COLO668 (cell line): ENCODE measurements at regions not wholly inside any gene's neighbourhood (a gene's known extent, or its start where the extent isn't known, plus 50 kb on each side); places are given as distances from the start of the nearest gene placed in this dataset.

Source experiments
- DNase-seq: peaks from one replicate; lab custom pipeline; 2025; ENCODE audit not compliant: unreplicated experiment; lab: John Stamatoyannopoulos, UW

- DNase-seq, result no peak
Observed at GRCh38 chr5:85168474-85168873, 783.8 kb upstream of the EDIL3 start.

- no peak for DNase-seq
Observed at GRCh38 chr5:85170183-85170582, 785.5 kb upstream of the EDIL3 start.

GRCh38 chr5:85173469-85173868 is 788.8 kb upstream of the EDIL3 start:
- no peak for DNase-seq

GRCh38 chr5:85182344-85182743 is 797.7 kb upstream of the EDIL3 start:
- no peak for DNase-seq

GRCh38 chr5:85204289-85204688 is 819.6 kb upstream of the EDIL3 start:
- DNase-seq, result no peak

DNA sequence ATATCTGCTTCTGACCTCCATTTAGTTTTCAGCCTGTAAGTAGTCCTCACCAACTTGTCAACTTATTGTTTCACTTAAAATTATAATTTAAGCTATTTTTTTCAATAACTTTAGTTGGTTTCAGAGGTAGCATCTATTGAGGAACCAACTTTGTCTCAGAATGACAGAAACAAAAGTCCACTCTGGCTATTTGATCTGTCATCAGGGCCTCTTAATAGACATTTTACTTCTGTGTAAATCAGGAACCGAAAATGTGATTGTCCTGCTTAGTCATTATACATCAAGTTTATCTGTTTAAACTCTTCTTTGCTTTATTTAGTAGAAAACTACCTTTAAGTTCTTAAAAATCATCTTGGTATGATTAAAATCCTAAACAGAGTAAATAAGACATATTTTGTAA is 820.8 kb upstream of the EDIL3 start:
- no peak for DNase-seq

- no peak for DNase-seq
Observed at GRCh38 chr5:85225388-85225787, 840.7 kb upstream of the EDIL3 start.

DNA sequence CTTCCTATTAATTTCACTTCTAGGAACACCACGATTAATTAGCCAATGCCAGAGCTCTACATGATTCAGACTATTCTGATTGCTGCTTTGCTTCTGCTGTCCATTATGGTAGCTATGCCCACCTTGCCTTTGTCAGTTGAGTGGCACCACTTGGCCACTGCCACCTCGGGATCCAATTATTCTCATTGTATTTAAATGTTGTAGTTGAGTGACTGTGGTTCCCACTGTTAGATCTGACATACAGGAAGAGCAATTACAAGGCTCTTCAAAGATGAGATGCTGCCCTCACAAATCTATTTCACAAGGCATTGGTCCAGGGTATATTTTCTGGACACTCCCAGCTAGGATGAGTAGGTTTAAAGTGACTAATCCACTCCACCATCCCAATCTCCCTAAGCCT is 864.5 kb upstream of the EDIL3 start:
- no peak for DNase-seq

DNA sequence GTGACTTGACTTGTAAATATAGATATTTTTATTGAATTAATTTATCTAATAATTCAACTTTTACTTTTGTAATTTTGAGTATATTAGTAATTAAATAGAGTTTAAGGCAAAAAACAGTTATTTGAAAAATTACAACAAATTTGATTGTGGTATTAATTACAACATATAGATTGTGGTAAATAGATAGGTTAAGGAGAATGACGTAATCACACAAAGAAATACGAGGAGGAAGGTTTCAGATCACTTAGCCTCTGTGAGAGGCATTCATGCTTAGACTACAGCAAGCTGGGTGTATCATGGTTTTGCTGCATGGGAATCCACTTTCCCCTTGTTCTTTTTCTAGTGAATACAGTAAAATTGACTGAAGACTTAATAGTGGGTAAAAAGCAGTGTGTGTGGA is 878.4 kb upstream of the EDIL3 start:
- no peak for DNase-seq

GRCh38 chr5:85266692-85267091 is 882.0 kb upstream of the EDIL3 start:
- no peak for DNase-seq

DNA sequence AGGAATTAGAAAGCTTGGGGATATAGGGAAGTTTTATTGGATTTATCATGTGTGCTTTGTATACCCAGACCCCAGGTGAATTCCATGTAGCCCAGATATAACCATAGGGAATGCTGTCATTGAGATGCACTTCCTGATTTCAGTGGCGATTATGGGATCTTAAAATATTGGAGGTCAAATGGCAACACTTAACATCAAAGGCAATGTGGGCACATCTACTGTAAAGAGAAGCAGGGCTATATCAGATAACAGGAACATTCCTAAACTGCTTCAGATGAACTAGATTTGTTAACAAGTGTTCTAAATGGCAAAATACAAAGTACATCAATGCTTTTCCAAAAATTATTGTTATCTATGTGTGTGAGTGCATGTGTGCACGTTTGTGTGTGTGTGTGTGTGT is 883.5 kb upstream of the EDIL3 start:
- DNase-seq, result no peak

DNA sequence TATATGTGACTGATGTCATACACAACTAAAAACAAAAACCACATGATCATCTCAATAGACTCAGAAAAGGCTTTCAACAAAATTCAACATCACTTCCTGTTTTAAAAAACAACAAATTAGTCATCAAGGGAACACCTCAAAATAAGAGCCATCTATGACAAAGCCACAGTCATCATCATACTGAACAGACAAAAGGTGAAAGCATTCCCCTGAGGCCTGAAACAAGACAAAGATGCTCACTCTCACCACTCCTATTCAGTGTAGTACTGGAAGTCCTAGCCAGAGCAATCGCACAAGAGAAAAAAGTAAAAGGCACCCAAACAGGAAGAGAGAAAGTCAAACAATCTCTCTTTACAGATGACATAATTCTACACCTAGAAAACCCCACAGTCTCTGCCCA is 893.5 kb upstream of the EDIL3 start:
- no peak for DNase-seq

DNA sequence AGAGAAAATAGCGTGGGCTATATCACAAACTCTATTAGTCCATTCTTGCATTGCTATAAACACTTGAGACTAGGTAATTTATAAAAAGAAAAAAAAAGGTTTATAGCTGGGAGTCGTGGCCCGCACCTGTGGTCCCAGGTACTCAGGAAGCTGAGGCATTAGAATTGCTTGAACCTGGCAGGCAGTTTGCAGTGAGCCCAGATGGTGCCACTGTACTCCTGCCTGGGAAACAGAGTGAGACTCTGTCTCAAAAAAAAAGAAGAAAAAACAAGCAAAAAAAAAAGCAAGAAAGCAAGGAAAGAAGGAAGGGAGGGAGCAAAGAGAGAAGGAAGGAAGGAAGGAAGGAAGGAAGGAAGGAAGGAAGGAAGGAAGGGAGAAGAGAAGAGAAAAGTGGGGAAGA is 904.2 kb upstream of the EDIL3 start:
- no peak for DNase-seq

- peak; percentile 1 for DNase-seq
Observed at GRCh38 chr5:85293145-85293785, 908.6 kb upstream of the EDIL3 start.

GRCh38 chr5:85304524-85304923 is 919.8 kb upstream of the EDIL3 start:
- DNase-seq, result no peak

DNA sequence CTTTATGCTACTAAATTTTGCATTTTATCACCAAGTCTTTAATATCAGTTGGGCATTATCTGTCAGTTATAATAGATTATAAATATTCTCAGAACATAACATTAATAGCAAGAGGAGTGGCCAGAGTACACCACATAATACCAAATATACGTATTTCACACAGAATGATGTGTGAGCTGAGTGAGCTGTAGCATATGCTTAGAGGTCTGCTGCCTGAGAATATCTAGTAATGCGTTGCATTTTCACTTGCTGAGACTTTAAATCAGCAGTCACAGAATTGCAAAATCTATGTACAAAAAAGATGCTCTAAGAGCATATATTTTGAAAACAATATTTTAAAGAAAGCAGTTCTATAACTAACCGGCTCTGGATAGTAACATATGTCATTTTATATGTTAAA is 921.1 kb upstream of the EDIL3 start:
- DNase-seq, result no peak

DNA sequence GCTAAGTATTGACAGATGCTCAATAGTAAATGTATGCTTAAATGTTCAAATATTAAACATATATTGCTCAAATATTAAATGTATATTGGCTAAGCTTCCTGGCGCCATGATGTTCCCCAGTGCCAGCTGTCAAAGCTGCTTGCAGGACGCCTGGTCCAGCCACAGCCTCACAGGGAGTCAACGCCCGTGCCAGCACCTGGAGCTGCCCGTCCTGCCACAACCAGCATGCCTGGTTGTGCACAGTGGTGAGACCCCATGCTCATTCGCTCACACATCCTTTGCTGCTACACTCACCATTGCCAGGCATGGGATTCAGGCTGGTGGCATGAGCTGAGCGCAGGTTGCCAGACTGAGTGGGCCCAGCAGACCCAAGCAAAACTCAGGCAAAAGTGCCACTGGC is 926.9 kb upstream of the EDIL3 start:
- no peak for DNase-seq

- DNase-seq, result no peak
Observed at GRCh38 chr5:85320495-85320894, 935.8 kb upstream of the EDIL3 start.

- no peak for DNase-seq
Observed at GRCh38 chr5:85333276-85333675, 948.6 kb upstream of the EDIL3 start.

- DNase-seq, result no peak
Observed at GRCh38 chr5:85337435-85337834, 952.8 kb upstream of the EDIL3 start.

GRCh38 chr5:85340790-85341189 is 956.1 kb upstream of the EDIL3 start:
- no peak for DNase-seq

DNA sequence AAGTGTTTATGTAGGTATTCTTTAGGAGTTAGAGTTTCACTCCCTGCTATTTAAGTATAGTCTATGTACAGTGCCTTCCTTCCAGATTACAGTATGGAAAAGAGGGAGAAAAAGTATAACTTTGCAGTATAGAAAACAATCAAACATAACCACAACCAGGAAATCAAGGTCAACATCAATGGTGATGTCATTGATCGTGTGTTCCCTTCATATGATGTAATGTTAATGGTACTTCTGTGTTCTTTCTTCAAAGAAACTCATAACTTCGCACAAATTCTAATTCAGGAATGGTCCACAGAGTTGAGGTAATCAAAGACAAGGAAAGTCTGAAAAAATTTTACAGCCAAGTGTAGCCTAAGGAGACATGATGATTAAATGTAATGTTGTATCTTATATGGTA is 961.1 kb upstream of the EDIL3 start:
- no peak for DNase-seq

DNA sequence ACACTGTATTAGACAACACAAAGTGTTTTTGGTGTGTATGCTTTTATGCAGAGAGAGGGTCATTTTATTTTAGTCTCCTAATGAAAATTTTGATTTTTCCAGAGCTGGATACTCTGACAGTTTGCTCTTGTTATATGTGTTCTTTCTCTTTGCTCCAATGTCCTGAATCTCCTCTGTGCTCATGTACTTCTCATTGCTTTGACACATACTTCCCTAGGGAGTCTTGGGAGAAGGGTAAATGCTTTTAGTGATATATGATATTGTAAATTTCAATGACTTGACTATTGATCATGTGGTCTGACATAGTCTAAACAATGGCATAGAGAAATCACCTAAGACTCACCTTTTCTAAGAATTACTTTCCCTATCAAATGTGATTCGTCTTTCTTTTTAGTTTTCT is 972.6 kb upstream of the EDIL3 start:
- DNase-seq, result no peak

GRCh38 chr5:85375525-85375924 is 990.8 kb upstream of the EDIL3 start:
- no peak for DNase-seq
